ENCODE measurements at regions not wholly inside any gene's neighbourhood (a gene's known extent, or its start where the extent isn't known, plus 50 kb on each side); places are given as distances from the start of the nearest gene placed in this dataset.
"Not testable (repeated sequence)": the region's sequence is repeated elsewhere in the genome, so short reads cannot be mapped to it uniquely, and the experiment has no call there.

DNA sequence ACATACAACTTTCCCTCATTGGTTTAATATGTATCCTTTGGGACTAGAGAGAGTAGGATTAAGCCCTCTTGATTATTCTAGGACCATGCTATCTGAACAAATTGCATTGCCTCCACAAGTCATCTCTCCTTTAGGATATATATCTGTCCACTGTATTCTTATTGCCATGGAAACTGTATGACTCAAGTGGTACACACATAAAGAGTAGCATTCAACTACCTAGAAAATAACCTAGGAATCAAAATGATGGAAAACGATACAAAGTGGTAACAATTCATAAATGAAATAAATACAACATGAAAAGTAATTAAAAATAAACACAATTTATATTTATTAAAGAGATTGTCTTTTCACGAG lies 212.1 kb upstream of the P2RY1 start:
- no peak for DNase-seq

GRCh38 chr3:152623286-152623911 lies 211.5 kb upstream of the P2RY1 start:
- no peak for DNase-seq

- no peak for DNase-seq
Measured at GRCh38 chr3:152626226-152626625, 208.7 kb upstream of the P2RY1 start.

- DNase-seq, result no peak
Measured at GRCh38 chr3:152628496-152628895, 206.4 kb upstream of the P2RY1 start.

DNA sequence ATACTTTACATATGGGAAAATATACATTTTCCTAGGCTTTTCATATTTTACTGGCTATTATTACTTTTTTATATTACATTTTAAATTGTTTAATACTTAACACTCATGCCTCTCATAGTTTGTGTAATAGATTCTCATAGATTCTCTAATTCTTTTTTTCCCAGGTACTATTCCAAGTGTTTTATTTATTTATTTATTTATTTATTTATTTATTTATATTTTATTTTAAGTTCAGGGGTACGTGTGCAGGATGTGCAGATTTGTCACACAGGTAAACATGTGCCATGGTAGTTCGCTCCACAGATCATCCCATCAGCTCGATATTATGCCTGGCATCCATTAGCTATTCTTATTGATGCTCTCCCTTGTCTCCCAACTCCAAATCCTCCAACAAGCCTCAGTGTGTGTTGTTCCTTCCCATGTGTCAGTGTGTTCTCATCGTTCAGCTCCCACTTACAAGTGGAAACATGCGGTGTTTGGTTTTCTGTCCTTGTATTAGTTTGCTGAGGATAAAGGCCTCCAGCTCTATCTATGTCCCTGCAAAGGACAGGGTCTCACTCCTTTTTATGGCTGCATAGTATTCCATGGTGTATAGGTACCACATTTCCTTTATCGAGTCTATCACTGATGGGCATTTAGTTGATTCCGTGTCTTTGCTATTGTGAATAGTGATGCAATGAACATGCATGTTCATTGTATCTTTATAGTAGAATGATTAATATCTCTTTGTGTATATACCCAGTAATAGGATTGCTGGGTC lies 205.4 kb upstream of the P2RY1 start:
- DNase-seq, result no peak

GRCh38 chr3:152635389-152635788 lies 199.5 kb upstream of the P2RY1 start:
- DNase-seq, result no peak

DNA sequence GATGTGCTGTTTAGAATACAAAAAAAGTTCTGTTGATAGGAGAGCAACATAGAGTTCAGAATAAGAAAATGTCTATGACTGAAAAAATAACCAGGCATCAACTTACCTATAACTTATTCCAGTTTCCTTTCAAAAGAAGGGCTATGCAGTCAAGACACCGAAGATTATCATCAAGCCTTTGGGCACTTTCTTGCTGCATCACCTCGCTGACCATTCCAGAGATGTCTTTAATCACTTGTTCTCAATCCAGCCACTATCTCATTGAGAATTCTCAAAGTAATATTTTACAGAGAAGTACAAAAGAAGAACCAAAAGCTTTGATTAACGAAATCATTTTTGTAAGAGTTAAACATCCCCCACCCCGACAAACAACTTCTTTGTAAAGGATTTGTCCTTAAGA lies 198.3 kb upstream of the P2RY1 start:
- no peak for DNase-seq

DNA sequence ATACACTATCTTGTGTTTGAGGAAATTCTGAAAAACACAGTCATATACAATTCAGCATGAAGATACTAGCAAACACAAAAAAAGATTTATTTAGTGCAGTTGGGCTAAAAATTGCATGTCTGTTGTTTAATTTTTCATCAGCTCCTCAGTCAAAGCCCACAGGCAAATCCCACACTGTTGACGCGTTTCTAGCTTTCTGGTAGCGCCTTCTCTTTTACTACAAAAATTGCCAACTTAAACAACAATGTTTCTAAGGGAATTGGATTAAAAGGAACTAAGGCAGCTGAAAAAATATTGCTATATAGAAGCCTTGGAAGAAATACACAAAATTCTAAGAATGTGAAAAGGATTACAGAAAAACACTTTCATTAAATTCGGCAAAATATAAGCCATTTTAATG lies 196.7 kb upstream of the P2RY1 start:
- DNase-seq, result no peak

DNA sequence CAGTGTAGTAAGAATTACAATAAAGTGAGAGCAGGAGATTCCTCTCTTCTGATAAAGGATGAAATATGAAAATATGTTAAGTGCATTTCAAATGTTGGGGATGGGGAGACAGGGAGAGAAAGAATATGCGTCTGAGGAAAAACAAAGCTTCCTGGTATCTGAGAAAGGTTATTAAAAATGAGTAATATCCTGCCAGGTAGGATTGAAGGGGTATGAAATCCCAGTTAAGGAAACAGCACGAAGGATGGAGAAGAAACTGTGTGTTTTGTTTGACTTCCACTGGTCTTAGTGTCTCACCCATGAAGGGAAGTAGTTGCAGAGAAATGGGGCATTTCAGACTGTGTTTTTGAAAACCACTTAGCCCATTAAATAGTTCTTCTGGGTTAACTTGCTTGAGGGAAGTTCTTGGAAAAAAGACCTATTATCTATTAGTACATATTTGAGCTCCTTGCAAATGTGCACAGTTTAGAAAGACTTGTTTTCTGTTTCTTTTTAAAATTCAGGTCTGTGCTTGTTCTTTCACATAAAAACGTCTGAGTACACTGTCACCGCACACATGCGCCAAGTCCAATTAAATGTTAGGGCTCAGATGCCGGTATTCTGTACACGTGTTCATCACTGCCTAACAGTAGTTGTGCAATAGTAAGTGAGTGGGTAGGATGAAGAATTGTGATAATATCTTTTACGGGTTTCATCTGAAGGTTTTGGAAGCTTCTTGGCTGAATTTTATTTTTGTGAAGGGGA lies 196.1 kb upstream of the P2RY1 start:
- no peak for DNase-seq

DNA sequence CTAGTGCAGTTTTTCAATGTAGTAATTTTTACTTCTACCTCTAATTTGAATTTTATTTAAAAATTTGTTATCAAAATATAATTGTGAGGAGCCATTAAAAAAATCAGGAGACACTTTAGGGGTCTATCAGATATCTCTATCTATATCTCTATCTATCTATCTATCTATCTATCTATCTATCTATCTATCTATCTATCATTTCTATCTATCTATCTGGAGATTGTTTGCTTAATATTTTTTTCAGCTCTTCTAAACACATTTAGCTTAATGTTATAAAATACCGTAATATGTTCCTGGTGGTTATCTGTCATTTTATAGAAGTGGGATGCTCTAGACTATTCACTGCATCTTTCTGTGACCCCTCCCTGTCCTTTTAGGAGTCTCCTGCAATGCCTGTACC lies 193.7 kb upstream of the P2RY1 start:
- no peak for DNase-seq

DNA sequence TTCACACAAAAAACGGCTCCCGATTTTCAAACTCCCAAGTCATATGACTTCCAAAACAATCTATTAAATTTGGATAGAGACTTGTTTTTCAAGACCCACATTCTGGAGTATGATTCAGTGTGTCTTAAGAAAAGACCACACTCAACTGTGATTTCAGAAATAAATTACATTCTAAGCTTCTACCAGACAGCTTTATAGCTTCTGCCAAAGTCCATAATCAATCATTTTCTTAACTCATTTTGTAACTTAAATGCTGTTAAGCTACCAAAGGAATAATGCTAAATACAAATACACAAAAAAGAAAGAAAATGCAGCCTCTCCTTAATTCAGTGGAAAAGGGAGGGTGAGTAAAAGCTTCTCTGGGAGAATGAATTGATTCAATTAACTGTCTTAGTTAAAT lies 192.3 kb upstream of the P2RY1 start:
- no peak for DNase-seq

GRCh38 chr3:152644478-152644877 lies 190.5 kb upstream of the P2RY1 start:
- no peak for DNase-seq

DNA sequence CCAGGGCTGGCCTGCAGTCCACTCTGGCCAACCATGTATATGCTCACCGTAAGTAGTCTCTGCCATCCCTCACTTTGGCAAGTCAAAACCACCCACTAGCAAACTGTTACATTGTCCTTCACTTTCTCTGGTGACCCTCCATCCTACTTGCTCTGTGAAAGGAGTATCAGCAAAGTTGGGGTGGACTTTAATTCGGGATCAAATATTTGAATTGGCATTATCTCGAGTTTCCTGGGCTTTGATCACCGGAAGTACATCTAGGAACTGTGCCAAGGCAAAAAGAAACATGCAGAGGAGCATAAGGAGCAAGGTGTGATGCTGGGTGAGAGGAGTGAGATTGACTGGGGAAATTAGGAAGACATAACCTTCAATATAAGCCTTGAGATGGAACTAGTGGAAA lies 188.9 kb upstream of the P2RY1 start:
- no peak for DNase-seq

- DNase-seq, result no peak
Measured at GRCh38 chr3:152650177-152650576, 184.8 kb upstream of the P2RY1 start.

DNA sequence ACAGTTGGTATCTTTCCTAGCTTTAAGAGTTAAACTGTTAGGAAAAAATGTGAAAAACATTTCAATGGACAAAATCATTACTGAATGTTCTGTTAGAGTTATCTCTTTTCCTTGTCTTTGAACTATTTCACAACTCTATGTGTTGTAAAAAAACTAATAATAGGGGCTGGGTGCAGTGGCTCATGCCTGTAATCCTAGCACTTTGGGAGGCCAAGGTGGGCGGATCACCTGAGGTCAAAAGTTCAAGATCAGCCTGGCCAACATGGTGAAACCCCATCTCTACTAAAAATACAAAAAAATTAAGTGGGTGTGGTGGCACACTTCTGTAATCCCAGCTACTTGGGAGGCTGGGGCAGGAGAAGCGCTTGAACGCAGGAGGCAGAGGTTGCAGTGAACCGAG lies 184.0 kb upstream of the P2RY1 start:
- DNase-seq, result not testable (repeated sequence)

DNA sequence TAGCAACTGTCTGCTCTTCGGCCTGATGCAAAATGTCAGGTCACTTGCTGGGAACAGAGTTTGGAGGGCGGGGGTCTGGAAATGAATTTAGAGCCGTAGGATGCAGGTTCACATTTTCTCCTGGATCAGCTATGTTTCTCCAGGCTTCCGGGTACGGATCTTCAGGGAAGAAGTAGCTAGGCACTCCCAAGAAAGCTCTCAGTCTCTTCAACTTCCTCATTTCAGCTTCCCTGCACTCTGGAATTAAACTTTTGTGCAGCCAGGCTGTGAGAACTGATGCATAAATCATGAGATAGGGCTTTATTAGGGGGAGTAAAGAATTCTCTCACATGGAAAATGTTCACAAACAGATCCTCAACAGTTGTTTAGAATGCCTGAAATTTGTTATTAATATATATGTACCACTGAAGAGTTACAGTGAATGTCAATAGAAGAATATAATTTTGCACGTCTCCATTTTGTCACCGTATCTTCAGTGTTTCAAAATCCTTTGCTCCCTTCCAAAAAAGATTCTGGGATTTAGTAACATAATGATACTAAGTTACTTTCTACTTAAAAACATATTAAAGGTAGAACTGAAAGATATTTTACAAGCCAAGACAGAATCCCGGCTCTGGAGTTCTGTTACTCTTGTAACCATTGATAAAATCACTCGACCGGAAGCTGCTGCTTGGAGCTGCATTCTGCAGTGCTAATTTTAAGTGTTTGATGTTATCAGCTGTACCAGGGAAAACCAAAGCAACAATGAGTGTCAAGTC lies 178.5 kb upstream of the P2RY1 start:
- no peak for DNase-seq

DNA sequence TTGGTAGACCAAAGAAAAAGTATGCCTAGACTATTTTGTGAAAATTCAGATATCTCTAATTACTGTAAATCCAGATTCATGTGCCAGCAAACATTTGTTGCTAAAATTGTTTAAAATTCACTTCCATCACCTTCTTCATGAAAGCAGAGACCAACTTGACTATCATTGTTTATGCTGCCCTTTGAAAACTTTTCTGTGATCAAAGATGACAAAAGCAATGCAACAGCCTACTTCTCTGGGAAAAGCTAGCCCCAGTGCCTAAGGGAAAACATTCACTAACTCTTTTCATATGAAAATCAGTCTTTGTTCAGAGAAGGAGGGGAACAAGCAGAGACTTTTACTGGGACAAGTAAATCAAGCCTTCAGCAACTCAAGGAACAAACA lies 178.0 kb upstream of the P2RY1 start:
- no peak for DNase-seq

DNA sequence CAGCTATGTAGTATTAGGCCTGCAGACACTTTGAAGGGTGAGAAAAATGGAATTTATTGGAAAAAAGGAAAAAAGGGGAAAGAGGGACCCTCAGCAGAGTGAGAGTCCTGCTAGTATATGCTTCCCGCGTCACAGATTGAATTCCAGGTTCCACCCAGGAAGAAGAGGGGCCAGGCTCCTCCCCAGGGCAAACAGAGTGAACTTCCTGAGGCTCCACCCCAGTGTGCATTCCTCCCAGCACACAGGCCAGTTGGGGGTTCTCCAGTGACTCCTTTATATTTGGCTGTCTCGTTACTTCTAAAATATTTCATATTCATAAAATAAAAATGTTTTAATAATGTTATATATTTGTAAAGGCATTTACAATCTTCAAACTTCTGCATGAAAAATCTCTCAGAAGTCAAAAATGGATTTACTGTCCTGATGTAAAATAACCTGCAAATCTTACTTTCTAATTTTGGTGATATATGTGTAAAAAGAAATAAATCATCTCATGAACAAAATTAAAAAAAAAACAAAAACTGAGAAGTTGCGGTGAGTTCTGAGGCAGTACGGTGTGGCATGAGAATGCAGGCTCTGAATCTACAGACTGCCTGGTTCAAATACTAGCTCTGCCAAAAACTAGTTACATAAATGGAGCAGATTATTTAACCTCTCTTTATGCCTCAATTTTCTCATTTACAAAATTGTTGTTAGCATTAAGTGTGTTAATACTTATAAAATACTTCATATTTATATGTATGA lies 175.8 kb upstream of the P2RY1 start:
- DNase-seq, result no peak

DNA sequence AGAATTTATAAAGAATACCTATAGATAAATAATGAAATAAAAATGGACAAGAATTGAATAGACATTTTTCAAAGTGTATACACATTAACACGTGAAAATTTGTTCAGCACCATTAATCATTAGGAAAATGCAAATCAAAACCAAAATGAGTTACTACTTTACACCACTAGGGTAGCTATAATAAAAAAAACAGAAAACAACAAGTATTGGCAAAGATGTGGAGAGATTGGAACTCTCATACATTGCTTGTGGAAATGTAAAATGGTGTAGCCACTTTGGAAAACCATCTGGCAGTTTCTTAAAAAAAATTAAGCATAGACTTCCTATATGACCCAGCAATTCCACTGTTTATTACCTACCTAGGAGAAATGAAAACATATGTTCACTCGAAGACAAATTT lies 172.8 kb upstream of the P2RY1 start:
- DNase-seq, result no peak

- DNase-seq, result no peak
Measured at GRCh38 chr3:152664766-152665165, 170.2 kb upstream of the P2RY1 start.

DNA sequence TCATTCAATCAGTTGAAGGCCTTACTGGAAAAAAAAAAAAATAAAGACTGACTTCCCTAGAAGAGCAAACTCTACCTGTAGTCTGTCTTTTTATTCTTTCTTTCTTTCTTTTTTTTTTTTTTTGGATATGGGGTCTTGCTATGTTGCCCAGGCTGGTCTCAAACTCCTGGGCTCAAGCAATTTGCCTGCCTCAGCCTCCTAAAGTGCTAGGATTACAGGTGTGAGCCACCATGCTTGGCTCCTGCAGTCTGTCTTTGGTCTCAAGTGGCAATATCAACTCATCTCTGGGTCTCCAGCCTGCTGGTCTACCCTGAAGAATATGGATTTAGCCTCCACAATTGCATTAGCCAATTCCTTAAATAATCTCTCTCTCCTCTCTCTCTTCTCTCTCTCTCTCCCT lies 167.7 kb upstream of the P2RY1 start:
- DNase-seq, result no peak

DNA sequence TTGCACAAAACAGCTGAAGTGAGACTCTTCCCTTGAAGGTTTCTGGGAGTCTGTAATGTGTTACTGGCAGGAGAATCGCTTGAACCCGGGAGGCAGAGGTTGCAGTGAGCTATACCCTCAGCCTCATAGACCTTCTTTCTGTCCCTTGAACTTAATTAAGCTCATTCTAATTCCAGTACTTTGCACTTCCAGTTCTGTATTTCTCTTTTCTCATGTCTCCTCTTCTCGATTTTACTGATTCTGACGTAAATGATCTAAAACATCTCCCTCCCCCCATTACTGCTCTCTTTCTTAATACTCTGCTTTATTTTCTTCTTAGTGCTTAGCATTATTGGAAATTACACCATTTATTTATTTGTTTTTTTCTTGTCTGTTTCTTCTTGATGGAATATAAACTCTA lies 165.4 kb upstream of the P2RY1 start:
- DNase-seq, result no peak
